Daoy (cell line): ENCODE measurements at regions not wholly inside any gene's neighbourhood (a gene's known extent, or its start where the extent isn't known, plus 50 kb on each side); places are given as distances from the start of the nearest gene placed in this dataset.
"Not testable (repeated sequence)": the region's sequence is repeated elsewhere in the genome, so short reads cannot be mapped to it uniquely, and the experiment has no call there.

ENCODE experiments used
- DNase-seq: peaks from one replicate; pipeline ENCODE4 v3.0.0-alpha.2; 2015; ENCODE audit warnings: low read depth

GRCh38 chr15:38740206-38740605, 175.6 kb upstream of the RASGRP1 start:
- no peak for DNase-seq

DNA sequence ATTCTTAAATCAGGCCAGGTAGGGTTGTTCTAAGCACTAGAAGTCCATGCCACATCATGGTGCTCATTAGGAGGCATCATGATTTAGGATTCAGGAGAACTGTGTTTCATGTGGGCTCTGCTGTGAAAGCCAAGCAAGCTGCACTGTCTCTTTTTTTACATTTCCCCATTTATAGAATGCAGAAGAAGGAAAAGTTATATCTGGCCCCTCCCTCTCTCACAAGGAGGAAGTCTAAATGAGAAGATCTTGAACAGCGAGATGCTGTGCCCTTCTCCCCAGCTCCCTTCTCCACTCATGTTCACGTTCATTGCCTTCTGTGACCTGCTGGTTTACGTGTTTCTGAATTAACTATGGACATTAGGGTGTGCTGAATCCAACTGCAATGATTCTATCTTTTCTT, 178.5 kb upstream of the RASGRP1 start:
- no peak for DNase-seq

GRCh38 chr15:38745126-38745525, 180.5 kb upstream of the RASGRP1 start:
- no peak for DNase-seq

GRCh38 chr15:38745626-38746025, 181.0 kb upstream of the RASGRP1 start:
- DNase-seq = no peak

DNA sequence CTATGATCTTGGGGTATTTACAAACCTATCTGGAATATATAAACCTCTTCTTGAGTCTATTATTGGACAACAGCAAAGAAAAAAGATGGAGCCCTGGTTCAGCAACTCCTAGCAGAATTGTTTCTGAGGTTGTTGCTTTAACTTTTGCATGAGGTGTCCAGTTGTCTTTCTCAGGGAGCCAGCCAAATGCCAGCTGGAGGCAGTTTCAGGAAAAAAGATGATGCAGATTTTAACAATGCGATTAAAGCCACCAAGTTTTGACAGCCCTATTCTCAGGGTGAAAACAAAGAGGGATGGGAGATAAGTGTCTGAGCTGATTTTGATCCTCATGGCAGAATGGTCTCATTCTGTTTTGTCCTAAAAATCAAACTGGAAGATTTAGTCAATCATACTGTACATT, 181.6 kb upstream of the RASGRP1 start:
- no peak for DNase-seq

- no peak for DNase-seq
Measured at GRCh38 chr15:38748710-38749109, 184.1 kb upstream of the RASGRP1 start.

DNA sequence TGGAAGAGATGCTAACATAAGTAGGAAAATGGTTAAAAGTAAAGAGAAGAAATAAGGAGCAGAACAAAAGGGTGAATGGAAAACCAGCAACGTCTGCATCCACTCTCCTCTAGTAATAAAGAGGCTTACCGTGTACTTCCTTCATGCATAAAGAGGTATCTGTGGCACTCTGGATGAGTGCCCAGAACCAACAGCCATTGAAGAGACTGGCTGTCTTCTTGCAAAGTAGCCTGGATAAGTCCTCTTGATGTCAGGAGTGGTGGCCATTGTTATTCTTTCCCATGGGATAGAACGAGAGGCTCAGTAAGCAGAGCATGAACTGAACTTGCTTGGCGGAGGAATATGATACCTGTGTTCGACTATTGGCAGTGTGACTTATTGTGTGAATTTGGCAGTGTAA, 186.2 kb upstream of the RASGRP1 start:
- no peak for DNase-seq

- DNase-seq = no peak
Measured at GRCh38 chr15:38755718-38756117, 191.1 kb upstream of the RASGRP1 start.

- DNase-seq = no peak
Measured at GRCh38 chr15:38756441-38756840, 191.8 kb upstream of the RASGRP1 start.

DNA sequence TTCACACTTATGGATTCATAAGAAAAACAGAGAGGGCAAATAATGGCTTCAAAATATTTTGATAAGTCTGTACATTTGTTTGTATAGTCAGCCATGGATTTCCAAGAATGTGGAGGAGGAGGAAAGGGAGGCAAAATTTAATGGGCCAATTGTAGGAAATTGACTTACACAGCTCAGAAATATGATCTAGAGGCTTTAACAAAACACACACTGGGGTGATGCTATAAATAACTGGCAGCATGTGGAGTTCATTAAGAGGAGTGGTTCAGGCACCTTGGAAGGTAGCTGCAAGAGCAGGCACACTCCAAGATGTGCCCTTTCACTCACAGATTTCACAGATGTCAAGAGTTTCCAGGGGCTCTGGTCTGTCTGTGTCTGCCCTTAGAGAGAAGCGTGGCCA, 193.4 kb upstream of the RASGRP1 start:
- DNase-seq = peak; percentile 73

- DNase-seq = no peak
Measured at GRCh38 chr15:38761681-38762080, 197.1 kb upstream of the RASGRP1 start.

DNA sequence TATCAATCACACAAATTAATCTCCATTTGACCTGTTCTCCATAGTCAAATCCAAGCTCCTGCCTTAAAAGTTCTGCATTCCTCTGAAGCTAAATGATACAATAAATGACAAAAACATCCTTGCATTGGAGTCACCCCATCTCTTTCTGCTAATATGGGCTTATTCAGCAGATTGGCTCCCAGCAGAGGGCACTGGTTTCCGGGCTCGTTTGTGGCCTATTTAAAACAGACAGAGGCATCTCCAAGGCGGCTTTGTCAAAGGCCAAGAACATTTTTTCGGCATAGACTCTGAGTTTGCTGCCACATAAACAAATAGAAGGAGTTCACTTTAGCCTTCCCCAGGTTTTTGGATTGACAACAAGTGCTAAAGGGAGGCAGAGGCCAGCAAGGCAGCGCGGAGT, 204.4 kb upstream of the RASGRP1 start:
- DNase-seq = peak; percentile 36

GRCh38 chr15:38769492-38769891, 204.9 kb upstream of the RASGRP1 start:
- DNase-seq = no peak

DNA sequence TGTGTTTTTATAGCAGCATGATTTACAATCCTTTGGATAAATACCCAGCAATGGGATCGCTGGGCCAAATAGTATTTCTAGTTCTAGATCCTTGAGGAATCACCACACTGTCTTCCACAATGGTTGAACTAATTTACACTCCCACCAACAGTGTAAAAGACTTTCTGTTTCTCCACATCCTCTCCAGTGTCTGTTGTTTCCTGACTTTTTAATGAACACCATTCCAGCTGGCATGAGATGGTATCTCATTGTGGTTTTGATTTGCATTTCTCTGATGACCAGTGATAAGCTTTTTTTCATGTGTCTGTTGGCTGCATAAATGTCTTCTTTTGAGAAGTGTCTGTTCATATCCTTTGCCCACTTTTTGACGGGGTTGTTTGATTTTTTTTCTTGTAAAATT, 209.5 kb upstream of the RASGRP1 start:
- DNase-seq = not testable (repeated sequence)

DNA sequence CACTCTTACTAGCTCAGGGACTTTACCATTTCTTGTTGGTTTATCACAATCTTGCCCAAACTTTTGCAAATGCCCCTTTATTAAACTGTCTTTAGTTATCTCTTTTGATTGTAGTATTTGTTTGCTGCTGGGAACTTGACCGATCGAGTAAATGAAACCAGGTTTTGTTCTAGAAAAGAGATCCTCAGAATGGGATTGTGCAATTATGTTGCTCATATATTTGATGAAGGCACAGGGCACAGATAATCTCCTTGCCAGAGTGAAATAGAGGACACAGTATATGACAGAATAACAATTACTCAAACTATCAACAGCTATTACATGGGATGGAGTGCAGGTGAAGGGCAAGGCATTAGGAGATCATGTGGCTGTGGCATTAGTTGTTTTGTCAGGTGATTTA, 216.6 kb upstream of the RASGRP1 start:
- DNase-seq = no peak

GRCh38 chr15:38782156-38782555, 217.5 kb upstream of the RASGRP1 start:
- DNase-seq = no peak

GRCh38 chr15:38788918-38789317, 224.3 kb upstream of the RASGRP1 start:
- DNase-seq = no peak

GRCh38 chr15:38789566-38789965, 225.0 kb upstream of the RASGRP1 start:
- DNase-seq = no peak

DNA sequence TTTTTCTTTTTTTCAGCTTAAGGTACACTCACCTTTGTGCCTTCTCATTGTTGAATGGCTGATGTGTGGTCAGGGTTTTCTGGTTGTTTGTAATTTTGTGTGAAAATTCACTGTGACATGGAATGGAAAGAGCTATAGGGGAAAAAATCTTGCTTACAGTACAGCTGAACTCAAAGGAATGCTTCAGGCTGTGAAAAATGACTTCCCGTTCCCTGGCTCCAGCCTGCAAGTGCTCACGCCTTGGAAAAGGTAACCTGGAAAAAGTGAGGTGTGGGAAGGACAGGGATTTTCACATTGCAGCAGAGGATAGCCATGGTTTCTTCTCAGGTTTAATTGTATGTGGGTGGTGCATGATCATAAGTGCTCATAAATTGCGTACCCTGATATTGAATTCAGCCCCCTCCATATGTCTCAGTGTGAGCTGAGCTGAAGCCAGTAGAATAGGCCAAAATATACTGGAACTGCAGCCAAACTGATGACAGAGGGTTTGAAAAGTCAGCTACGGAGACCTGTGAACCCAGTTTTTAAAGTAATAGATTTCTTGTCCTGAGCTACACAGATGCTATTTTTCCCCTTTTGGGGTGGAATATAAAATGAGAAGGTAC, 228.7 kb upstream of the RASGRP1 start:
- DNase-seq = no peak

GRCh38 chr15:38795471-38796245, 231.0 kb upstream of the RASGRP1 start:
- no peak for DNase-seq

DNA sequence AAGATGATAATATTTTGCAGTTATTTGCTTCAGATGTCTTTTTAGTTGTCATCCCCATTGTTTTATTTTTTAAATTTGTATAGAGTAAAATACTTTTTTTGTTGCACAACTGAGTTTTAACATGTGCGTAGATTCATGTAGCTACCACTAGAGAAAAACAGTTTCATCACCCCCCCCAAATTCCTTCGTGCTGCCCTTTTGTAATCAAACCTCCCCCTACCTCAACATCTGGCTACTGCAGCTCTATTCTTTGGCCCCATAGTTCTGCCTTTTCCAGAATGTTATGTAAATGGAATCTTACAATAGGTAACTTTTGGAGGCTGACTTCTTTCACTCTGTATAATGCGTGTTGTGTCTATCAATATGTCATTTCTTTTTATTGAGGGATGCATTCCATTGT, 232.0 kb upstream of the RASGRP1 start:
- no peak for DNase-seq

DNA sequence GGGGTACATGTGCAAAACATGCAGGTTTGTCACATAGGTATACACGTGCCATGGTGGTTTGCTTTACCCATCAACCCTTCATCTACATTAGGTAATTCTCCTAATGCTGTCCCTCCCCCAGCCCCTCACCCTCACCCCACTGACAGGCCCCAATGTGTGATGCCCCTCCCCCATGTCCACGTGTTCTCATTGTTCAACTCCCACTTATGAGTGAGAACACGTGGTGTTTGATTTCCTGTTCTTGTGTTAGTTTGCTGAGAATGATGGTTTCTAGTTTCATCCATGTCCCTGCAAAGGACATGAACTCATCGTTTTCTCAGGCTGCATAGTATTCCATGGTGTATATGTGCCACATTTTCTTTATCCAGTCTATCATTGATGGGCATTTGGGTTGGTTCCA, 232.9 kb upstream of the RASGRP1 start:
- DNase-seq = not testable (repeated sequence)

DNA sequence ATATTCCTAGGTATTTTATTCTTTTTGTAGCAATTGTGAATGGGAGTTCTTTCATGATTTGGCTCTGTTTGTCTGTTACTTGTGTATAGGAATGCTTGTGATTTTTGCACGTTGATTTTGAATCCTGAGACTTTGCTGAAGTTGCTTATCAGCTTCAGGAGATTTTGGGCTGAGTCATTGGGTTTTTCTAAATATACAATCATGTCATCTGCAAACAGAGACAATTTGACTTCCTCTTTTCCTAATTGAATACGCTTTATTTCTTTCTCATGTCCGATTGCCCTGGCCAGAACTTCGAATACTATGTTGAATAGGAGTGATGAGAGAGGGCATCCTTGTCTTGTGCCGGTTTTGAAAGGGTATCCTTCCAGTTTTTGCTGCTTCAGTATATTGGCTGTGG, 234.6 kb upstream of the RASGRP1 start:
- not testable (repeated sequence) for DNase-seq

DNA sequence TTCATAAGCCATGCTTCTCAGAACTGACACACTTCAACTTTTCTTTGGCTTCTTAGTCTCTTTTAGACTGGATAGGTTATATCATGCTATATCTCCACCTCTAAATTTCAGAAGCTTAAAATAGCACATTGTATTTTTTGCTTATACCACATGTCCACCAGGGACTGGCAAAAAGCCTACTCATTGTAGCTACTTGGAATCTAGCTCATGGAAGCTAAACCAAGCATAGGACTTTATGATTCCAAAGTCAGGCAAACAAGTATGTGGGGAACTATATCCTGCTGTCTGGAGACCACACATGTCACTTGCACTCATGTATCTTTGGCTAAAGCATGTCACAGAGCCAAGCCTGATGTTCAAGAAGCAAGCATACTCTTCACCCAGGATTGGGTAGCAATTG, 245.0 kb upstream of the RASGRP1 start:
- no peak for DNase-seq
